22Rv1 (cell line): ENCODE measurements at regions not wholly inside any gene's neighbourhood (a gene's known extent, or its start where the extent isn't known, plus 50 kb on each side); places are given as distances from the start of the nearest gene placed in this dataset.

ENCODE experiments used
- H3K27ac ChIP-seq: fragments of 450-650 bp; 2 replicates; pipeline ENCODE4 v1.5.1; 2017
- CTCF ChIP-seq: fragments of 450-650 bp; IDR thresholded peaks from 2 replicates; pipeline ENCODE4 v1.5.1; 2017; ENCODE audit warnings: mild to moderate bottlenecking
- ZFX ChIP-seq: fragments of 450-650 bp; IDR thresholded peaks from 2 replicates; pipeline ENCODE4 v1.6.1; 2017; ENCODE audit warnings: antibody characterized with exemption, borderline replicate concordance

- no peak for TF ChIP-seq ZFX
- no peak for TF ChIP-seq CTCF
These were observed 463.5 kb downstream of the MTX2 start for GRCh38 chr2:176732780-176733179.

GRCh38 chr2:176733698-176734430 is 464.6 kb downstream of the MTX2 start:
- H3K27ac ChIP-seq, result no peak overlapping the region
- no peak for TF ChIP-seq CTCF
- TF ChIP-seq ZFX, result no peak

More at GRCh38 chr2:176732780-176733179, 463.5 kb downstream of the MTX2 start:
- no peak overlapping the region for H3K27ac ChIP-seq

GRCh38 chr2:176734868-176735267 is 465.6 kb downstream of the MTX2 start:
- H3K27ac ChIP-seq, result no peak overlapping the region
- TF ChIP-seq ZFX (no peak), CTCF (no peak)

- H3K27ac ChIP-seq, result no peak overlapping the region
- TF ChIP-seq ZFX (no peak), CTCF (no peak)
These were observed 470.3 kb upstream of the HNRNPA3 start for GRCh38 chr2:176742271-176742670.

GRCh38 chr2:176743671-176744070 is 468.9 kb upstream of the HNRNPA3 start:
- TF ChIP-seq CTCF (no peak), ZFX (no peak)
- H3K27ac ChIP-seq, result no peak overlapping the region

- TF ChIP-seq ZFX, result no peak
- no peak for TF ChIP-seq CTCF
- no peak overlapping the region for H3K27ac ChIP-seq
These were observed 468.4 kb upstream of the HNRNPA3 start for GRCh38 chr2:176744146-176744545.

- TF ChIP-seq CTCF (no peak), ZFX (no peak)
- no peak overlapping the region for H3K27ac ChIP-seq
These were observed 466.9 kb upstream of the HNRNPA3 start for GRCh38 chr2:176745543-176746200.
